ENCODE measurements at regions not wholly inside any gene's neighbourhood (a gene's known extent, or its start where the extent isn't known, plus 50 kb on each side); places are given as distances from the start of the nearest gene placed in this dataset.

GRCh38 chr5:74413403-74414048, 227.0 kb downstream of the ENC1 start:
- H3K27ac Mint-ChIP-seq = no peak overlapping the region
- H3K36me3 Mint-ChIP-seq (ENCODE audit: low read depth) = no peaks in the 10 kb centered on the region
- H3K4me3 Mint-ChIP-seq = no peak overlapping the region
- peaks cover 3% of the 10 kb centered on the region for H3K27me3 Mint-ChIP-seq (ENCODE audit: low read depth, poor library complexity)
- DNase-seq = no peak
- TF ChIP-seq CTCF (IDR thresholded peaks at IDR 0.05) = no peak
- peaks cover 53% of the 10 kb centered on the region for H3K4me1 Mint-ChIP-seq
- H3K9me3 Mint-ChIP-seq = no peaks in the 10 kb centered on the region

GRCh38 chr5:74412066-74412465, 228.5 kb downstream of the ENC1 start:
- H3K4me1 Mint-ChIP-seq = peaks cover 52% of the 10 kb centered on the region
- H3K27me3 Mint-ChIP-seq (ENCODE audit: low read depth, poor library complexity) = peaks cover 3% of the 10 kb centered on the region
- H3K27ac Mint-ChIP-seq = no peak overlapping the region
- TF ChIP-seq CTCF (IDR thresholded peaks at IDR 0.05) = no peak
- no peaks in the 10 kb centered on the region for H3K9me3 Mint-ChIP-seq
- no peak overlapping the region for H3K4me3 Mint-ChIP-seq
- DNase-seq = no peak
- H3K36me3 Mint-ChIP-seq (ENCODE audit: low read depth) = no peaks in the 10 kb centered on the region

GRCh38 chr5:74409712-74410111, 230.8 kb downstream of the ENC1 start:
- Mint-ChIP-seq H3K27ac (no peak overlapping the region), H3K36me3 (ENCODE audit: low read depth) (no peaks in the 10 kb centered on the region), H3K4me1 (peaks cover 40% of the 10 kb centered on the region), H3K27me3 (ENCODE audit: low read depth, poor library complexity) (peaks cover 2% of the 10 kb centered on the region), H3K4me3 (no peak overlapping the region), H3K9me3 (no peaks in the 10 kb centered on the region)
- TF ChIP-seq CTCF (IDR thresholded peaks at IDR 0.05) = no peak
- DNase-seq = no peak

- Mint-ChIP-seq H3K36me3 (ENCODE audit: low read depth) (no peaks in the 10 kb centered on the region), H3K4me1 (peaks cover 39% of the 10 kb centered on the region), H3K27ac (no peak overlapping the region), H3K27me3 (ENCODE audit: low read depth, poor library complexity) (no peaks in the 10 kb centered on the region), H3K9me3 (no peaks in the 10 kb centered on the region), H3K4me3 (no peak overlapping the region)
- TF ChIP-seq CTCF (IDR thresholded peaks at IDR 0.05) = no peak
- no peak for DNase-seq
These were observed 231.3 kb downstream of the ENC1 start for GRCh38 chr5:74409166-74409706.

GRCh38 chr5:74408150-74409043, 232.1 kb downstream of the ENC1 start:
- Mint-ChIP-seq H3K4me1 (peaks cover 30% of the 10 kb centered on the region), H3K9me3 (no peaks in the 10 kb centered on the region), H3K4me3 (no peak overlapping the region), H3K36me3 (ENCODE audit: low read depth) (no peaks in the 10 kb centered on the region), H3K27me3 (ENCODE audit: low read depth, poor library complexity) (no peaks in the 10 kb centered on the region), H3K27ac (no peak overlapping the region)
- no peak for TF ChIP-seq CTCF (IDR thresholded peaks at IDR 0.05)
- DNase-seq = no peak
